HepG2 (cell line): ENCODE measurements at regions not wholly inside any gene's neighbourhood (a gene's known extent, or its start where the extent isn't known, plus 50 kb on each side); places are given as distances from the start of the nearest gene placed in this dataset.
A peak's percentile ranks its signal among the peaks of the same experiment; 100 is the strongest.

Experiments
- ATAC-seq: fragments of 200-7000 bp; cut with Tn5 transposase; 3 replicates; pipeline ENCODE4 v1.9.1; 2020; ENCODE audit warnings: mild to moderate bottlenecking, moderate library complexity
- BruUV-seq: library from RNA; stranded (reverse); fragments of 400-500 nt; replicated peaks from 2 replicates; lab custom pipeline; 2021; lab: Mats Ljungman, UMichigan
- CTCF ChIA-PET: fragments of 300-600 bp; formaldehyde crosslinking; extraction: SDS; loops from one replicate; lab custom pipeline; 2021; ENCODE audit warnings: low total read pairs, inconsistent platforms, low intra/inter-chr PET ratio; lab: Yijun Ruan, JAX
- POLR2A ChIA-PET: fragments of 350-600 bp; sonication (Branson Sonifier 250); formaldehyde crosslinking; loops from one replicate; lab custom pipeline; 2020; ENCODE audit warnings: antibody characterized with exemption, inconsistent platforms; lab: Yijun Ruan, JAX
- DNase-seq: peaks from one replicate; pipeline ENCODE4 v3.0.0-alpha.2; 2015; ENCODE audit warnings: low spot score
- FAIRE-seq: peaks from 3 replicates; lab custom pipeline; 2011; peaks lifted over from hg19 to GRCh38; lab: Jason Lieb, UNC
- H2AFZ ChIP-seq: one replicate; pipeline ENCODE4 v1.6.1; 2011; ENCODE audit warnings: low read length, inconsistent platforms
- H3K27ac ChIP-seq: fragments of 300-600 bp; 3 replicates; pipeline ENCODE4 v1.8.0; 2011; ENCODE audit warnings: mixed run types, mild to moderate bottlenecking, mixed read lengths, low read length, inconsistent platforms; ENCODE audit not compliant: insufficient read depth; ENCODE audit errors: extremely low read length
- H3K27me3 ChIP-seq, 2 experiments: fragments of 200-600 bp in 1 of 2; 2 replicates in 1 of 2; 3 replicates in 1 of 2; pipeline versions ENCODE4 v1.6.0 to v1.8.0; 2011; ENCODE audit warnings: low read length in 2 of 2, mild to moderate bottlenecking in 2 of 2, moderate library complexity in 2 of 2, inconsistent platforms in 1 of 2; ENCODE audit not compliant: insufficient read depth in 2 of 2, control insufficient read depth in 1 of 2
- H3K36me3 ChIP-seq, 2 experiments: fragments of 200-600 bp in 1 of 2; replicated peaks in 1 of 2; 2 replicates in 1 of 2; 3 replicates in 1 of 2; pipeline versions ENCODE4 v1.5.1 to v1.8.0; 2011; ENCODE audit warnings: low read length in 2 of 2, inconsistent platforms in 1 of 2; ENCODE audit not compliant: insufficient read depth in 2 of 2, control insufficient read depth in 1 of 2
- H3K4me1 ChIP-seq: 2 replicates; pipeline ENCODE4 v1.5.1; 2012; ENCODE audit warnings: low read length, inconsistent platforms; ENCODE audit not compliant: insufficient read depth
- H3K4me2 ChIP-seq: 2 replicates; pipeline ENCODE4 v1.6.0; 2011; ENCODE audit warnings: low read depth, low read length, inconsistent platforms
- H3K4me3 ChIP-seq, 3 experiments: fragments of 200-600 bp in 1 of 3; sonication (generic), shearing (Covaris generic) in 1 of 3; replicated peaks in 1 of 3; 2 replicates each; pipeline ENCODE4 v1.5.1; 2011 to 2016; ENCODE audit warnings: low read length in 3 of 3, inconsistent platforms in 2 of 3, low read depth in 2 of 3, mild to moderate bottlenecking in 2 of 3, control low read depth in 1 of 3, mixed read lengths in 1 of 3; ENCODE audit not compliant: insufficient read depth in 1 of 3
- H3K79me2 ChIP-seq: one replicate; pipeline ENCODE4 v1.6.1; 2011; ENCODE audit warnings: low read length, inconsistent platforms; ENCODE audit not compliant: insufficient read depth
- H3K9ac ChIP-seq: 2 replicates; pipeline ENCODE4 v1.6.0; 2011; ENCODE audit warnings: mild to moderate bottlenecking, low read depth, low read length, inconsistent platforms; ENCODE audit not compliant: insufficient read depth
- H3K9me3 ChIP-seq: 2 replicates; pipeline ENCODE4 v1.5.1; 2012; ENCODE audit warnings: mild to moderate bottlenecking, low read length
- H4K20me1 ChIP-seq: 2 replicates; pipeline ENCODE4 v1.6.0; 2011; ENCODE audit warnings: inconsistent platforms, mild to moderate bottlenecking, low read length, moderate library complexity; ENCODE audit not compliant: insufficient read depth
- CEBPB ChIP-seq: IDR thresholded peaks from 2 replicates; pipeline ENCODE4 v1.6.1; 2011; ENCODE audit warnings: low read depth, low read length, improper control_type of control experiment, borderline replicate concordance
- GATA4 ChIP-seq: sonication (generic); IDR thresholded peaks from 2 replicates; pipeline ENCODE4 v1.6.1; 2016; ENCODE audit warnings: antibody characterized with exemption, low read depth, borderline replicate concordance
- GRHL1 ChIP-seq: sonication (generic); formaldehyde crosslinking; conservative IDR thresholded peaks from 2 replicates; pipeline ENCODE4 v1.8.0; 2022; ENCODE audit warnings: missing genetic modification reagents
- KDM3A ChIP-seq: IDR thresholded peaks from 2 replicates; pipeline ENCODE4 v1.6.1; 2018; ENCODE audit warnings: low read depth, missing compliant biosample characterization
- MXD1 ChIP-seq: sonication (generic); formaldehyde crosslinking; IDR thresholded peaks from 2 replicates; pipeline ENCODE4 v1.4.0; 2020; ENCODE audit warnings: mild to moderate bottlenecking, missing genetic modification reagents
- NFRKB ChIP-seq: fragments of 450-650 bp; IDR thresholded peaks from 2 replicates; pipeline ENCODE4 v1.6.1; 2017
- NONO ChIP-seq, 2 experiments: fragments of 450-650 bp in 1 of 2; sonication (generic) in 1 of 2; formaldehyde crosslinking in 1 of 2; IDR thresholded peaks in 1 of 2; conservative IDR thresholded peaks in 1 of 2; 2 replicates each; pipeline versions ENCODE4 v1.6.1 to v1.8.0; 2017 to 2022; ENCODE audit warnings: mild to moderate bottlenecking in 1 of 2, missing genetic modification reagents in 1 of 2, moderate library complexity in 1 of 2
- SMAD9 ChIP-seq: sonication (generic); formaldehyde crosslinking; IDR thresholded peaks from 2 replicates; pipeline ENCODE4 v1.5.1; 2020; ENCODE audit warnings: mild to moderate bottlenecking, missing genetic modification reagents
- USF2 ChIP-seq, 2 experiments: sonication (generic) in 1 of 2; formaldehyde crosslinking in 1 of 2; IDR thresholded peaks; 2 replicates each; pipeline versions ENCODE4 v1.5.1 to v1.6.1; 2011 to 2020; ENCODE audit warnings: borderline replicate concordance in 1 of 2, low read depth in 1 of 2, low read length in 1 of 2, mild to moderate bottlenecking in 1 of 2, missing genetic modification reagents in 1 of 2, moderate library complexity in 1 of 2
- ZFP36L1 ChIP-seq: sonication (generic); formaldehyde crosslinking; IDR thresholded peaks from 2 replicates; pipeline ENCODE4 v1.8.0; 2022; ENCODE audit warnings: mild to moderate bottlenecking, missing genetic modification reagents, moderate library complexity
- ZFP82 ChIP-seq: sonication (generic); formaldehyde crosslinking; IDR thresholded peaks from 2 replicates; pipeline ENCODE4 v1.5.1; 2020; ENCODE audit warnings: mild to moderate bottlenecking, missing genetic modification reagents, borderline replicate concordance
- ZNF546 ChIP-seq: sonication (generic); formaldehyde crosslinking; conservative IDR thresholded peaks from 2 replicates; pipeline ENCODE4 v1.8.1; 2023; ENCODE audit warnings: mild to moderate bottlenecking, missing genetic modification reagents
- WGBS: methylation state at CpG from one replicate; pipeline ENCODE4 v1.1.6; 2017; ENCODE audit warnings: low lambda C conversion rate; 5-methylcytosine and 5-hydroxymethylcytosine counted together
- in situ Hi-C: cut with HindIII; loops from 2 replicates; pipeline ENCODE4 v1.10.0; 2017; ENCODE audit warnings: low pct_unique_long_range_greater_than_20kb; ENCODE audit not compliant: extremely low pct_ligation_motif_present
- intact Hi-C: fragments of 100-400 bp; cut with micrococcal nuclease; formaldehyde crosslinking; loops from one replicate; pipeline ENCODE4 v1.10.0; 2022; ENCODE audit not compliant: unreplicated experiment
- TF ChIP-seq, protein P1 (sequence below): IDR thresholded peaks from 2 replicates; pipeline ENCODE4 v1.6.1; 2016; ENCODE audit warnings: low read depth, missing genetic modification reagents, missing compliant biosample characterization

DNA sequence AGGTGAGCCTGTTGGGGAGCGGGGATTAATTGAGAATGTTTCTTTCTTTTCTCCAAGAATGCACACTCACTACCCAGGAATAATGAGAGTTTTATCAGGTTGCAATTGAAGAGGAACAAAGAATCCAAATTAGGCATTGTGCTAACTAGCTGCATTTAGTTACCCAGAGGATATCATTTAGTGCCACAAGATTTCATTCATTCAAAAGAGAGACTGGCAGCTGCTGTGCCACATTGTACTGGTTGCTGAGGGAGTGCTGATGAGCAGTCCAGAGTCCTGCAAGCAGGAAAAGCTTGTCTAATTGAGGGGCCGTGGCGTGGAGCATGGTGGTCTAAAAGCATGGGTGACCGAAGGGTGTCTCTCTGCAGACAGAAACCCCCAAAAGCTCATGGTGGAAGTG is 97.6 kb downstream of the CTAGE1 start (continued):
- no peak for TF ChIP-seq USF2 (IDR thresholded peaks at IDR 0.05; ENCODE audit: low read depth, low read length)
- no peak for TF ChIP-seq USF2 (CRISPR knock-in tag; IDR thresholded peaks at IDR 0.05; ENCODE audit: borderline replicate concordance)
- TF ChIP-seq SMAD9 (CRISPR knock-in tag), result no peak
- no peak for TF ChIP-seq NONO (IDR thresholded peaks at IDR 0.05)
- no peak for TF ChIP-seq NONO (CRISPR knock-in tag; conservative IDR thresholded peaks at IDR 0.05)
- TF ChIP-seq ZNF546, result no peak
- no peak for TF ChIP-seq MXD1

- Histone ChIP-seq H3K36me3 (no peaks in the 10 kb centered on the region), H3K9me3 (no peaks in the 10 kb centered on the region), H3K27ac (no peak overlapping the region), H3K4me3 (no peak overlapping the region), H3K79me2 (no peaks in the 10 kb centered on the region), H3K4me2 (no peak overlapping the region), H3K9ac (no peak overlapping the region), H2AFZ (no peak overlapping the region), H4K20me1 (no peaks in the 10 kb centered on the region), H3K4me1 (no peaks in the 10 kb centered on the region), H3K27me3 (no peaks in the 10 kb centered on the region; a peak in 2 of 5 replicates)
- ChIA-PET POLR2A (no interaction called here), CTCF (no interaction called here)
- ATAC-seq, result no peak
- no peak for FAIRE-seq
- DNase-seq, result no peak
- WGBS, result 16% methylated on average over 8 of the region's 8 CpGs
- in situ Hi-C loops, result no loop called here
- TF ChIP-seq, protein P1, sequence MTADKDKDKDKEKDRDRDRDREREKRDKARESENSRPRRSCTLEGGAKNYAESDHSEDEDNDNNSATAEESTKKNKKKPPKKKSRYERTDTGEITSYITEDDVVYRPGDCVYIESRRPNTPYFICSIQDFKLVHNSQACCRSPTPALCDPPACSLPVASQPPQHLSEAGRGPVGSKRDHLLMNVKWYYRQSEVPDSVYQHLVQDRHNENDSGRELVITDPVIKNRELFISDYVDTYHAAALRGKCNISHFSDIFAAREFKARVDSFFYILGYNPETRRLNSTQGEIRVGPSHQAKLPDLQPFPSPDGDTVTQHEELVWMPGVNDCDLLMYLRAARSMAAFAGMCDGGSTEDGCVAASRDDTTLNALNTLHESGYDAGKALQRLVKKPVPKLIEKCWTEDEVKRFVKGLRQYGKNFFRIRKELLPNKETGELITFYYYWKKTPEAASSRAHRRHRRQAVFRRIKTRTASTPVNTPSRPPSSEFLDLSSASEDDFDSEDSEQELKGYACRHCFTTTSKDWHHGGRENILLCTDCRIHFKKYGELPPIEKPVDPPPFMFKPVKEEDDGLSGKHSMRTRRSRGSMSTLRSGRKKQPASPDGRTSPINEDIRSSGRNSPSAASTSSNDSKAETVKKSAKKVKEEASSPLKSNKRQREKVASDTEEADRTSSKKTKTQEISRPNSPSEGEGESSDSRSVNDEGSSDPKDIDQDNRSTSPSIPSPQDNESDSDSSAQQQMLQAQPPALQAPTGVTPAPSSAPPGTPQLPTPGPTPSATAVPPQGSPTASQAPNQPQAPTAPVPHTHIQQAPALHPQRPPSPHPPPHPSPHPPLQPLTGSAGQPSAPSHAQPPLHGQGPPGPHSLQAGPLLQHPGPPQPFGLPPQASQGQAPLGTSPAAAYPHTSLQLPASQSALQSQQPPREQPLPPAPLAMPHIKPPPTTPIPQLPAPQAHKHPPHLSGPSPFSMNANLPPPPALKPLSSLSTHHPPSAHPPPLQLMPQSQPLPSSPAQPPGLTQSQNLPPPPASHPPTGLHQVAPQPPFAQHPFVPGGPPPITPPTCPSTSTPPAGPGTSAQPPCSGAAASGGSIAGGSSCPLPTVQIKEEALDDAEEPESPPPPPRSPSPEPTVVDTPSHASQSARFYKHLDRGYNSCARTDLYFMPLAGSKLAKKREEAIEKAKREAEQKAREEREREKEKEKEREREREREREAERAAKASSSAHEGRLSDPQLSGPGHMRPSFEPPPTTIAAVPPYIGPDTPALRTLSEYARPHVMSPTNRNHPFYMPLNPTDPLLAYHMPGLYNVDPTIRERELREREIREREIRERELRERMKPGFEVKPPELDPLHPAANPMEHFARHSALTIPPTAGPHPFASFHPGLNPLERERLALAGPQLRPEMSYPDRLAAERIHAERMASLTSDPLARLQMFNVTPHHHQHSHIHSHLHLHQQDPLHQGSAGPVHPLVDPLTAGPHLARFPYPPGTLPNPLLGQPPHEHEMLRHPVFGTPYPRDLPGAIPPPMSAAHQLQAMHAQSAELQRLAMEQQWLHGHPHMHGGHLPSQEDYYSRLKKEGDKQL (CRISPR knock-in tag), result no peak
- TF ChIP-seq ZFP36L1, result no peak
- no peak for TF ChIP-seq GRHL1 (CRISPR knock-in tag)
- no peak for TF ChIP-seq KDM3A (CRISPR knock-in tag)
- TF ChIP-seq NFRKB, result no peak
- TF ChIP-seq CEBPB, result 0 out of 2 replicates have a peak, but pooled peaks have one; percentile 4
- no peak for TF ChIP-seq ZFP82 (CRISPR knock-in tag)
- TF ChIP-seq GATA4, result no peak
- BruUV-seq, result no TSS peak
- intact Hi-C loops, result no loop called here
Measured at GRCh38 chr18:22318745-22319407, 98.8 kb downstream of the CTAGE1 start.
